ENCODE measurements at regions not wholly inside any gene's neighbourhood (a gene's known extent, or its start where the extent isn't known, plus 50 kb on each side); places are given as distances from the start of the nearest gene placed in this dataset.

DNA sequence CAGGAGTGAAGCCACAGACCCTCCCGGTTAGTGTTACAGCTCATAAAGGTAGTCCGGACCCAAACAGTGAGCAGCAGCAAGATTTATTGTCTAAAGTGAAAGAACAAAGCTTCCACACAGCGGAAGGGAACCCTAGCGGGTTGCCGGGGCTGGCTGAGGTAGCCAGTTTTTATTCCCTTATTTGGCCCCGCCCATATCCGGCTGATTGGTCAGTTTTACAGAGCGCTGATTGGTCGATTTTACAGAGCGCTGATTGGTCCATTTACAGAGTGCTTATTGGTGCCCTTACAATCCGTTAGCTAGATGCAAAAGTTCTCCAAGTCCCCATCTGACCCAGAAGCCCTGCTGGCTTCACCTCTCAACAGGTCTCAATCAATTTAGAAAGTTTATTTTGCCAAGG lies 126.0 kb upstream of the RFC3 start:
- Histone ChIP-seq H3K36me3 (replicated peaks in 1 of 2; ENCODE audit: control extremely low read depth in 1 of 2, control insufficient read depth in 1 of 2, extremely low read depth in 1 of 2, insufficient read depth in 2 of 2, low read length in 1 of 2) (no peaks in the 10 kb centered on the region), H3K4me1 (ENCODE audit: control insufficient read depth in 2 of 2, insufficient read depth in 2 of 2, low read length in 2 of 2) (no peaks in the 10 kb centered on the region), H3K4me2 (replicated peaks; ENCODE audit: low read depth, low read length, poor library complexity, severe bottlenecking) (no peak overlapping the region), H3K9me3 (ENCODE audit: control extremely low read depth in 1 of 3, control insufficient read depth in 2 of 3, insufficient read depth in 1 of 3, low read length in 2 of 3) (peaks cover 0 to 5% (median 0%) of the 10 kb centered on the region in 3 donors), H3K27me3 (replicated peaks in 1 of 4; ENCODE audit: control extremely low read depth in 1 of 4, control insufficient read depth in 3 of 4, insufficient read depth in 4 of 4, low read length in 3 of 4) (no peaks in the 10 kb centered on the region), H2AFZ (ENCODE audit: insufficient read depth, low read depth, low read length, poor library complexity, severe bottlenecking) (no peak overlapping the region), H3K9ac (ENCODE audit: low read length) (no peak overlapping the region), H3K27ac (ENCODE audit: low read length in 2 of 2) (no peak overlapping the region), H3K79me2 (ENCODE audit: control insufficient read depth, insufficient read depth, low read length) (no peaks in the 10 kb centered on the region), H3K4me3 (ENCODE audit: control extremely low read depth in 1 of 5, extremely low read depth in 1 of 5, insufficient read depth in 1 of 5, low read depth in 2 of 5, low read length in 4 of 5) (no peak overlapping the region), H4K20me1 (ENCODE audit: control insufficient read depth, insufficient read depth, low read length, poor library complexity, severe bottlenecking) (no peaks in the 10 kb centered on the region)
- no peaks in the 10 kb centered on the region for H3K4me1 Mint-ChIP-seq
- CTCF ChIA-PET = no interaction called here
- no peak for TF ChIP-seq CTCF (IDR thresholded peaks at IDR 0.05)
- TF ChIP-seq EZH2 (IDR thresholded peaks at IDR 0.05; ENCODE audit: borderline replicate concordance, insufficient read depth, low read depth, low read length, poor library complexity, severe bottlenecking) = no peak
- 90% methylated on average over 9 of the region's 11 CpGs for WGBS (ENCODE audit: insufficient coverage)
- H3K9me3 Mint-ChIP-seq (ENCODE audit: insufficient read depth) = no peaks in the 10 kb centered on the region
- no peak overlapping the region for H3K27ac Mint-ChIP-seq
- no peak overlapping the region for H3K4me3 Mint-ChIP-seq
- POLR2A ChIA-PET = no interaction called here
- no peaks in the 10 kb centered on the region for H3K27me3 Mint-ChIP-seq
- DNase-seq (no peak), ATAC-seq (ENCODE audit: low read depth) (no peak)
- intact Hi-C loops (cut with micrococcal nuclease) = no loop called here

GRCh38 chr13:33692531-33692930 lies 125.4 kb upstream of the RFC3 start:
- Histone ChIP-seq H3K9me3 (ENCODE audit: control extremely low read depth in 1 of 3, control insufficient read depth in 2 of 3, insufficient read depth in 1 of 3, low read length in 2 of 3) (peaks cover 0 to 5% (median 0%) of the 10 kb centered on the region in 3 donors), H3K4me3 (ENCODE audit: control extremely low read depth in 1 of 5, extremely low read depth in 1 of 5, insufficient read depth in 1 of 5, low read depth in 2 of 5, low read length in 4 of 5) (no peak overlapping the region), H2AFZ (ENCODE audit: insufficient read depth, low read depth, low read length, poor library complexity, severe bottlenecking) (no peak overlapping the region), H3K4me2 (replicated peaks; ENCODE audit: low read depth, low read length, poor library complexity, severe bottlenecking) (no peak overlapping the region), H3K27ac (ENCODE audit: low read length in 2 of 2) (no peak overlapping the region), H3K27me3 (replicated peaks in 1 of 4; ENCODE audit: control extremely low read depth in 1 of 4, control insufficient read depth in 3 of 4, insufficient read depth in 4 of 4, low read length in 3 of 4) (no peaks in the 10 kb centered on the region), H3K4me1 (ENCODE audit: control insufficient read depth in 2 of 2, insufficient read depth in 2 of 2, low read length in 2 of 2) (no peaks in the 10 kb centered on the region), H3K36me3 (replicated peaks in 1 of 2; ENCODE audit: control extremely low read depth in 1 of 2, control insufficient read depth in 1 of 2, extremely low read depth in 1 of 2, insufficient read depth in 2 of 2, low read length in 1 of 2) (no peaks in the 10 kb centered on the region), H3K79me2 (ENCODE audit: control insufficient read depth, insufficient read depth, low read length) (no peaks in the 10 kb centered on the region), H3K9ac (ENCODE audit: low read length) (no peak overlapping the region), H4K20me1 (ENCODE audit: control insufficient read depth, insufficient read depth, low read length, poor library complexity, severe bottlenecking) (no peaks in the 10 kb centered on the region)
- Mint-ChIP-seq H3K4me3 (no peak overlapping the region), H3K9me3 (ENCODE audit: insufficient read depth) (no peaks in the 10 kb centered on the region), H3K4me1 (no peaks in the 10 kb centered on the region), H3K27ac (no peak overlapping the region), H3K27me3 (no peaks in the 10 kb centered on the region)
- no CpG with 5 or more reads among the region's 2 CpGs for WGBS (ENCODE audit: insufficient coverage)
- CTCF ChIA-PET = no interaction called here
- intact Hi-C loops (cut with micrococcal nuclease) = no loop called here
- no peak for ATAC-seq (ENCODE audit: low read depth)
- POLR2A ChIA-PET = no interaction called here
- no peak for DNase-seq
- TF ChIP-seq EZH2 (IDR thresholded peaks at IDR 0.05; ENCODE audit: borderline replicate concordance, insufficient read depth, low read depth, low read length, poor library complexity, severe bottlenecking) = no peak
- no peak for TF ChIP-seq CTCF (IDR thresholded peaks at IDR 0.05)

Measured in B cell (primary cell).